ENCODE measurements at regions not wholly inside any gene's neighbourhood (a gene's known extent, or its start where the extent isn't known, plus 50 kb on each side); places are given as distances from the start of the nearest gene placed in this dataset.

- no peak for TF ChIP-seq FOXM1 (IDR thresholded peaks at IDR 0.05; ENCODE audit: borderline replicate concordance, low read depth)
- no peak for TF ChIP-seq RAD21 (IDR thresholded peaks at IDR 0.05; ENCODE audit: low read depth)
- TF ChIP-seq YY1 (IDR thresholded peaks at IDR 0.05; ENCODE audit: low read depth) = no peak
- TF ChIP-seq NFIC (IDR thresholded peaks at IDR 0.05) = no peak
- TF ChIP-seq CREB1 (IDR thresholded peaks at IDR 0.05; ENCODE audit: low read depth) = no peak
- TF ChIP-seq USF1 (IDR thresholded peaks at IDR 0.05) = no peak
- TF ChIP-seq ZBTB7A (IDR thresholded peaks at IDR 0.05; ENCODE audit: low read depth) = no peak
- TF ChIP-seq CEBPB (IDR thresholded peaks at IDR 0.05) = no peak
- TF ChIP-seq EGR1 (IDR thresholded peaks at IDR 0.05) = no peak
- TF ChIP-seq REST (IDR thresholded peaks at IDR 0.05; ENCODE audit: low read depth) = no peak
- no peak for TF ChIP-seq EP300 (IDR thresholded peaks at IDR 0.05; ENCODE audit: borderline replicate concordance)
- TF ChIP-seq TEAD4 (IDR thresholded peaks at IDR 0.05) = no peak
- TF ChIP-seq TAF1 (IDR thresholded peaks at IDR 0.05; ENCODE audit: low read depth) = no peak
- TF ChIP-seq MAX (IDR thresholded peaks at IDR 0.05) = no peak
Observed at GRCh38 chr3:174777813-174778212, 81.3 kb upstream of the NAALADL2 start.

GRCh38 chr3:174783502-174783901, 75.6 kb upstream of the NAALADL2 start:
- no peak for TF ChIP-seq ZBTB7A (IDR thresholded peaks at IDR 0.05; ENCODE audit: low read depth)
- TF ChIP-seq REST (IDR thresholded peaks at IDR 0.05; ENCODE audit: low read depth) = no peak
- TF ChIP-seq NFIC (IDR thresholded peaks at IDR 0.05) = no peak
- no peak for TF ChIP-seq TEAD4 (IDR thresholded peaks at IDR 0.05)
- no peak for TF ChIP-seq USF1 (IDR thresholded peaks at IDR 0.05)
- no peak for TF ChIP-seq EP300 (IDR thresholded peaks at IDR 0.05; ENCODE audit: borderline replicate concordance)
- TF ChIP-seq YY1 (IDR thresholded peaks at IDR 0.05; ENCODE audit: low read depth) = no peak
- no peak for TF ChIP-seq MAX (IDR thresholded peaks at IDR 0.05)
- TF ChIP-seq TAF1 (IDR thresholded peaks at IDR 0.05; ENCODE audit: low read depth) = no peak
- no peak for TF ChIP-seq EGR1 (IDR thresholded peaks at IDR 0.05)
- TF ChIP-seq CREB1 (IDR thresholded peaks at IDR 0.05; ENCODE audit: low read depth) = no peak
- TF ChIP-seq TCF12 (IDR thresholded peaks at IDR 0.05; ENCODE audit: low read depth) = no peak
- TF ChIP-seq FOXM1 (IDR thresholded peaks at IDR 0.05; ENCODE audit: borderline replicate concordance, low read depth) = no peak

GRCh38 chr3:174784206-174784934, 74.8 kb upstream of the NAALADL2 start:
- TF ChIP-seq REST (IDR thresholded peaks at IDR 0.05; ENCODE audit: low read depth) (no peak), CREB1 (IDR thresholded peaks at IDR 0.05; ENCODE audit: low read depth) (no peak), CEBPB (IDR thresholded peaks at IDR 0.05) (no peak), TEAD4 (IDR thresholded peaks at IDR 0.05) (no peak), YY1 (IDR thresholded peaks at IDR 0.05; ENCODE audit: low read depth) (no peak), USF1 (IDR thresholded peaks at IDR 0.05) (no peak), RAD21 (IDR thresholded peaks at IDR 0.05; ENCODE audit: low read depth) (no peak), EP300 (IDR thresholded peaks at IDR 0.05; ENCODE audit: borderline replicate concordance) (no peak), EGR1 (IDR thresholded peaks at IDR 0.05) (no peak), TAF1 (IDR thresholded peaks at IDR 0.05; ENCODE audit: low read depth) (no peak), NFIC (IDR thresholded peaks at IDR 0.05) (no peak), TCF12 (IDR thresholded peaks at IDR 0.05; ENCODE audit: low read depth) (no peak), FOXM1 (IDR thresholded peaks at IDR 0.05; ENCODE audit: borderline replicate concordance, low read depth) (no peak), ZBTB7A (IDR thresholded peaks at IDR 0.05; ENCODE audit: low read depth) (no peak), MAX (IDR thresholded peaks at IDR 0.05) (no peak)
